ENCODE measurements at regions not wholly inside any gene's neighbourhood (a gene's known extent, or its start where the extent isn't known, plus 50 kb on each side); places are given as distances from the start of the nearest gene placed in this dataset.

- TF ChIP-seq MYC (IDR thresholded peaks at IDR 0.05; ENCODE audit: low read depth, low read length) (no peak), MAX (IDR thresholded peaks at IDR 0.05; ENCODE audit: insufficient read depth, insufficient read length) (no peak)
Measured at GRCh38 chr2:224253464-224253863, 148.4 kb downstream of the FAM124B start.

Data from endothelial cell of umbilical vein (primary cell).